ENCODE measurements at regions not wholly inside any gene's neighbourhood (a gene's known extent, or its start where the extent isn't known, plus 50 kb on each side); places are given as distances from the start of the nearest gene placed in this dataset.
"Not testable (repeated sequence)": the region's sequence is repeated elsewhere in the genome, so short reads cannot be mapped to it uniquely, and the experiment has no call there.

DNA sequence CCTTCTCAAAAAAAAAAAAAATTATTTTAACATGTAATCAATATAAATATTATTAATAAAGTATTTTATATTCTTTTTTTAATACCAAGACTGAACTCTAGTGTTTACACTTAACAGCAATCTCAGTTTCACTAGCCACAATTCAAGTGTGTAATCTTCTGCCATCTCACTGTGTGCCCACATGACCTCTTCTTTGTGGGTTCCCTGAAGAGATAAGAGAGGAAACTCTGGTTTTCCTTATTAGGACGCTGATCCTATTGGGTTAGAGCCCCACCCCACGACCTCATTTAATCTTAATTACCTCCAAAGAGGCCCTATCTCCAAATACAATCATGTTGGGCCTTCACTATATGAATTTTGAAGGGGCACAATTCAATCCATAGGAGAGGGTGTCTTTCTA lies 177.6 kb downstream of the STK31 start:
- DNase-seq (ENCODE audit: low read depth, low spot score) = no peak

DNA sequence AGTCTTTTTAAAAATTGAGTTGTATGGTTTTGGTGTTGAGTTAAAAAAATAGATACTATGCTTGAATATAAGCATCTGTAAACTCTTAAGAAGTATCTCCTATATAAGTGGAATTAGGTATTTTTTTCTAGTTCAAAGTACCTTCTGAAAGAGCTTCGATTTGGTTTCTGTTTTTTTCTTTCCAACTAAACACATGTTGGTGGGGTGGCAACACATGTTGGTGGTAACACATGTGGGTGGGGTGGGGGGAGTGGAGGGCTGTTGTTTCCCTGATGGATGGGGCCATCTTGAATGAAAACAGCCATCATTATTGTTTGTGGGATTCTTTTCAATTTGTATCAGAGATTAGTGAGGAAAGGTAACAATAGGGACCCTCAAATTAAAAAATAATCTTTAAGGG lies 178.9 kb downstream of the STK31 start:
- no peak for DNase-seq (ENCODE audit: low read depth, low spot score)

DNA sequence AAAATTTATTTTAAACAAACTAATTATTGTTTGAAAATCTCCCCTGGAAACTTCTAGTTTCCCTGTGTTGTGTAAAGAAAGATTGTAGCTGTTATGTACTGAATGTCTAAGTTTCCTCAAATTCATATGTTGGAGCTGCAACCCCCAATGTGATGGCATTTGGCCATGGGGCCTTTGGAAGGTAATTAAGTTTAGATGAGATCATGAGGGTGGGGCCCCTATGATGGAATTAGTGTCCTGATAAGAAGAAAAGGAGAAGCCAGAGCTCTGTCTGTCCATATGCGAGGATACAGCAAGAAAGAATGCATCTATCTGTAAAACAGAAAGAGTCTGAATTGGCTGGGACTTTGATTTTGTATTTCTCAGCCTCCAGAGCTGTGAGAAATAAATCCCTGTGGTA lies 179.5 kb downstream of the STK31 start:
- DNase-seq (ENCODE audit: low read depth, low spot score) = no peak

DNA sequence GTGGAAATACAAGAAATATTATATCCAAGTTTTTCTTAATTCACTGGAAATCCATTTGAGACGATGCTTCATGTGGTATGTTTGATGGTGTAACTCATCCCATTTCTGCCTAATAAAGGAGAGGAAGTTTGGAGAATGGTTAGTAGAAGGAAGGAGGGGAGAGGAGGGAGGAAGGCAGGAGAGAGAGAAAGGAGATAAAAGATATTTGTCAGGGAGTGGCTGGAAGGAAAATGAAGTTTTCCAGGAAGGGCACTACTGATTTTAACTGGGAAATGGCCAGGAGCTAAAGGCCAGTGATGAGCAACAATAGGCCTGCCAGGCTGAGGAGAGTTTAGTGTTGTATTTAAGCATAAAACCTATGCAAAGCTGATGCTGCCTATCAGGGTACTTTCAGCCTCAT lies 182.0 kb downstream of the STK31 start:
- no peak for DNase-seq (ENCODE audit: low read depth, low spot score)

DNA sequence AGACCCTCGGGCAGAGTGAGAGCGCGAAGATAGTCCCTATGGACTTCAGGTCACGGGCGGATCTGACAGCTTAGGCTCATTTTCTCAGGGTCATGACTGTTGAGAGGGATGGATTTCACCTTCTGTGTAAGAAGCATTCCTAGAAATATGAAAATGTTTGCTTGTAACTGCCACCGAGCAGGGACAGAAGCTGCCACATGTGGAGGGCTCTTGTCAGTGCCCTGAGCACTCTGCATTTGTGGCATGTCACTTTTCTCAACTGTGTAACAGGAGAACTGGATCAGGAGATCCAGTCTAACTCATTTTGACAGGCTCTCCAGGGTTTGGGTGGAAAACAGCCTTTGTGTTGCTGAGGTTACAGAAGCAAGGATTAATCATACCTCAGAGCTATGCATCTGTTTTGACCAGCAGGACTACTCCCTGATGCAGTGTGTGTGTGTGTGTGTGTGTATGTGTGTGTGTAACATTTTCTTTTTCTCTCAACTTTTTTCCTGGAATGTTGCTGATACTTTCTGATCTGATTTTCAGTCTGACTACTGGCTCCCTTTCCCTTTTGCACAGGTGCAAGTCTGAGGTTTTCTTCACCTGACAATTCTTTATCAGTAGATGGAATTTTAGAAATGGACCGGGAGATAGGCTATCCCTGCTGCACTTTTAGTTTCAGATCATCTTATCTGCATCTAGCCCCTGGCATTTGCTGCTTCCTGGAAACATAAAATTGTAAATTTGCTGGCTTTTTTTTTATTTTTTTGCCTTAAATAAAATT lies 183.3 kb downstream of the STK31 start:
- DNase-seq (ENCODE audit: low read depth, low spot score) = no peak

DNA sequence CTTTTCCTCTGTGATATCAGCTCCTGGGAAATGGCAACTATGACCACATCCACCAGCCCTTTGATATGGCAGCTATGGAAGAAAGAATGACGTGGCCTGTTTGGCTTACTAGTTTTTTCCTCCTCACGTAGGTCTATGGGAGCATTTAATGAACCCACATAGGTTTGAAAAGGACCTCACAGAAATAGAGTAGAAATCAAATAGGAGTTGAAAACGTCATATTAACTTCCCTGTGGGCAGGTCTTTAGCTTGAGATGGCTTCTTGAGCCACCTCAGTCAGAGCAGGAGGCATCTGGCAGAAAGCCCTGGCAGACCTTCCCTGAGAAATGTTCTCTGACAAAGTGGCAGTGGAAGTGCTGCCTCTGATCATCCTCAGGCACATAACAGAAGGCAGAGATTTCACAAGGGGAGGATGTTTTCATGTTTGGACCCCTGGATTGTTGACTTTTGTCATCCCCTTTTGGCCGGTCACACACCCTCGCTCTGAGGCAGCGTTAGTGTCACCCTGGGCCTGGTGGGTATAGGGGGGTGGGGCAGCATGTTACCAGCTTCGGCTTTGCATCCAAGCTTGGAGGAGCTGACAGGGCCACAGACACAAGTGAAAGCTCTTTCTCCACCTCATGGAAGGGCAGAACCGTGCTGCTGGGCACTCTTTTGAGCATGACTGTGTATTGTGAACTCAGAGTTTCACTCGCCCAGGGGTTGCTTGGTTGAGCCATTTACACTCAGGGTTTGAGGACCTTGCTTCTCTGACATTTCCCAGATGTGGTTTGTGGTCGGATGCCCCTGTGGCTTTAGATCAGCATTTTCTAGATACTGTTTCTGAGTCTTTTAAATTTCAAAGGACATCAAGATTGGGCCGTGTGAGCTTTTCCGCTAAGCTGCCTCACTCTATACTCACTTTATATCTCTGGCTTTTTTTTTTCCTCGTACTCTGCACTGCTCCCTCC lies 184.2 kb downstream of the STK31 start:
- no peak for DNase-seq (ENCODE audit: low read depth, low spot score)

DNA sequence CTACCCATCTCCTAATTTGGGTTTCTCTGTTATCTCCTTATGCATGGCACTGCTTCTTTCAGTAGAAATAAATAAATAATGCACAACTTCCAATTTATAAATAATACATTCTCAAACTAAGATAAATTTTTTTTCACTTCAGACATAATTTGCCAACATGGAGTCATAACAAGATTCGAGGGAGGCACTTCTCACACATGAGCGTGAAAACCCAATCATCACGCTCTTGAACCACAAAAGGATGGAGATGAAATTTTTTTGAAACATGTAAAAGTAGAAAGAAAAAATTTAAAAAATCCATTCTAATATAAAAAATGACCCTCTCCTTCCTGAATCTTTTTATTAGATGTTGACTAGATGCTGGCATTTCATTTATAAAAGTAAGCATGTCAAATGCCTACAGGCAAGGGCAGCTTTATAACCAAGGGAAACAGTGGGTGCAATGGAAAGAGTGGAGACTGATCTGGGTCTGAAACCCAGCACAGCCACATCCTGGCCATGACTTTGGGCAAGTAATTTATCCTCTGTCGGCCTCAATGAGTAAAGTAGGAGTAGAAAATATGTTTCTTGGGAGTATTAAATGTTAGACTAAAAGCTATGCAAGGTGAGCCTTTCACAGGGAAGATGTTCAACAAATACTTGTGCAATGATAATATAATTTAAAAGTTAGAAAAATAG lies 185.0 kb downstream of the STK31 start:
- DNase-seq (ENCODE audit: low read depth, low spot score) = no peak

DNA sequence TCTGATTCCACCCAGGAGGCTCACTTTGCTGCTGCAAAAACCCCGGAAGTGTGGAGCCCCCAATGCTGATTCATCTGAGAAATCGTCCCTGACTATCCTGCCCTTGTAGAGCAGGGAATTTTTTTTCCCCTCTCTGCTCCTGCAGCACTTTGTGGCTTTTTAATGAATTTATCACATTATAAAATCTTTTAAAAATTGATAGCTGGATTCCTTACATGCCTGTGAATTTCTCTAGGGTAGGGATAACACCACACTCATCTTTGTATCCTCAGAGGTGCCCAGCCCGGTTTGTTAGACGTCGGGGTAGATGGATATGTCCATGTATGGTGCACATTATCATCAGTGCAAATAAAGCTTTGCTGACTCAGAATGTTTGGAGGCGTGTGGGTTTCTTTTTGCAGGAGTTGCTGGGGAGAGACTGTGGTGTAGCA lies 185.7 kb downstream of the STK31 start:
- DNase-seq (ENCODE audit: low read depth, low spot score) = no peak

DNA sequence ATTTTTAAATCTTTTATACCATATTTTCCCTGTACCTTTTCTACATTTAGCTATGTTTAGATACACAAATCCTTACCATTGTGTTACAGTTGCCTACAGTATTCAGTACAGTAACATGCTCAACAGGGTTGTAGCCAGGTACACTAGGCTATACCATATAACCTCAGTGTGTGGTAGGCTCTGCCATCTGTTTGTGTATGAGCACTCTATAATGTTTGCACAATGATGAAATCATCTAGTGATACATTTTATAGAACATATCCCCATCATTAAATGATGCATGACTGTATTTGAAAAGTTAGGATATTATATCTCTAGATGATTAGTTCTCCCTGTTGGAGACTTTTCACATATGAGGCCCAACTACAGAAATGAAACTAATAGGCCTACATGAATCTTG lies 188.6 kb downstream of the STK31 start:
- DNase-seq (ENCODE audit: low read depth, low spot score) = no peak

DNA sequence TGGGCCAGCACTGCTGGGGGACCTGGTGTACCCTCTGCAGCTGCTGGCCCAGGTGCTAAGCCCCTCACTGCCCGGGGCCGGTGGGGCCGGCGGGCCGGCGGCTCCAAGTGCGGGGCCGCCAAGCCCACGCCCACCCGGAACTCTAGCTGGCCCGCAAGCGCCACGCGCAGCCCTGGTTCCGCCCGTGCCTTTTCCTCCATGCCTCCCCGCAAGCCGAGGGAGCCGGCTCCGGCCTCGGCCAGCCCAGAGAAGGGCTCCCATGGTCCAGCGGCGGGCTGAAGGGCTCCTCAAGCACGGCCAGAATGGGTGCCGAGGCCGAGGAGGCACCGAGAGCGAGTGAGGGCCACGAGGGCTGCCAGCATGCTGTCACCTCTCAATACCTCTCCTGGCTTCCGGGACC lies 194.9 kb downstream of the STK31 start:
- DNase-seq (ENCODE audit: low read depth, low spot score) = not testable (repeated sequence)

DNA sequence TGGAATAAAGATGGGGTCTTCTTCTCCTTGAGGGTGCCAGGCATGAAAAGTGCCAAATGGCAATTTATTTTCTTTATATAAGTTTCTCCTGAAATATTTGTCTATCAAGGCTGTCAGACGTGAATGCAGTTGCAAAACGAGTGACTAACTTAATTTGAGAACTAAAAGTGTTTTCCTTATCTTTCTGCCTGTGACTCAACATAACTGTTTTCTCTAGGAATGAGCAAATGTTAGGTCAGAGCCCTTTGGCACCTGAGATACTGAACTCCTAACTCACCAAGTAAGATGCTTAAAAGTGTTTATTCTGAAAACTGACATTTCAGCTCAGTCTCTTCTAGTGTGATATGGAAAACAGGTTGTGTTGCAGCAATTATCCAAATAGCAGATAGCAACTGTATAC lies 197.0 kb downstream of the STK31 start:
- DNase-seq (ENCODE audit: low read depth, low spot score) = no peak

DNA sequence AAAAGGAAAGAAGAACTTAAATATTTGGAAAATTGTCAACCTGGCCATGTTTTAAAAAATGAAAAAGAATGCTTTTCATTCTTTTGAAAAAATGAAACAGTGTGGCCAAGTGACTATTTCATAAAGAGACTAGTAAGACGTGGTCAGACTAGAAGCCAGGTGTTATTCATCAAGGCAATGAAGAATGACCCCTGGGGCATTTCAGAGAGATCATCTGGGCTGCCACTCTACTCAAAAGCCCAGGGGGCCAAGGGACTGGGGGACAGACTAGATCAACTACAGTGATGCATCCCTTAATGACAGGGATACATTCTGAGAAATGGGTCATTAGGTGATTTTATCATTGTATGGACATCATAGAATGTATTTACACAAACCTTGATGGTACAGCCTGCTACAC lies 199.4 kb downstream of the STK31 start:
- DNase-seq (ENCODE audit: low read depth, low spot score) = no peak

DNA sequence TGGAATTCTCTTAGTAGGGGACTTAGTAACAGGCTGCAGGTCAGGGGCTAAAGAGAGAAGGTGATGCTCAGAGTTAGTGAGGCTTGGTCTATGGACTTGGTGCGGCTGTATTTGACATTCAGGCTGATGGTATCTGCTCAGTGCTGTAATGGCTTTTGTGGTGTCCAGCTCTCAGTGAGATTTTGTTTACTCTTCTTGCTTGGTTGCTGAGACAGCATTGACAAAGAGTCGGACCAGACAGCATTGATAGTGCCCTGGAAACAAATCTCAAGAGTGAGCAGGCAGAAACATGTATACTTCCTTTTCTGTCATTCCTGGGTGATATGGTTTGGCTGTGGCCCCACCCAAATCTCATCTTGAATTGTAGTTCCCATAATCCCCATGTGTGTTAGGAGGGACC lies 202.0 kb downstream of the STK31 start:
- no peak for DNase-seq (ENCODE audit: low read depth, low spot score)

DNA sequence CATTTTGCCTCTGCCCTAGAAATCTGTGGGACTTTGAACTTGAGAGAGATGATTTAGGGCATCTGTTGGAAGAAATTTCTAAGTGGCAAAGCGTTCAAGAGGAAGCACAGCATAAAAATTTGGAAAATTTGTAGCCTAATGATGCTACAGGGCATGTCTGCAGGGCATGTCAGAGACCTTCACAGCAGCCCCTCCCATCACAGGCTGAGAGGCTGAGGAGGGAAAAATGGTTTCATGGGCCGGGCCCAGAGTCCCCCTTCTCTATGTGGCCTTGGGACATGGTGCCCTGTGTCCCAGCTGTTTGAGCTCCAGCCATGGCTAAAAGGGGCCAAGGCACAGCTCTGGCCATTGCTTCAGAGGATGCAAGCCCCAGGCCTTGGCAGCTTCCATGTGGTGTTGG lies 203.0 kb downstream of the STK31 start:
- DNase-seq (ENCODE audit: low read depth, low spot score) = no peak

DNA sequence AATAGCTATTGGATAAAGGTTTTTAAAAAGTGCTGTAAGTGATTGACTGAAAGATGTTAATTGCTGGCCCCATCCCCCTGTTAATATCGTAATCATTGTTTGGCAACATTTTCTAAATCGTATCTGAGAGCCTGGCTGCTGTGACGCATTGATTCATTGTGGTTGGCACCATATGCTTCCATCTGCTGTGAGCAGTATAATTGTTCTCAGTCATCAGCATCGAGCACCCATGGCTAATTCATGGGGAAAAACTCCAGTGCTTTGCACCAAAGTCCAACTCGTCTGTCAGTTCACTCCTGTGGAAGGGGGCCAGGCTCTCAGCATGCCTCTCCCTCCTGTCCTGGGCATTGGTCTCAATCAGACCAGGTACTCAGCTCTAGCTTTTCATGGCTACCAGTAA lies 205.2 kb downstream of the STK31 start:
- no peak for DNase-seq (ENCODE audit: low read depth, low spot score)

DNA sequence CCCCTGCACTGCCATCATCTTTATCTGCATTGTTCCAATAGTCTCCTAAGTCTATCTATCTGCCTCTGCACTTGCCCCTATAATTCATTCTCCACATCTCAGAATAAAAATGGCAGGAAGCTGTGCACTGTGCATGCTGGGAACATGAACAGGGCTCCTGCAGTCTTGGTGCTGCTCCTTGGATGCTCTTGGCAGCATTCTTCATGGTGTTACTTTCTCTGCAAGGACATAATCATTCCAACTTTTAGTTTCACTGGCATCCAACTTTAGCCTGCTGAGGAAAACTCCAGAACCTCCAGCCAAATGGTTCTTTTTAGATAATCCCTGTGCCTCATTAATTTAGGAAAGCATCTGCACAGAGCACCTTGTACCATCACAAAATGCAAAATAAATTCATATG lies 208.3 kb downstream of the STK31 start:
- no peak for DNase-seq (ENCODE audit: low read depth, low spot score)

DNA sequence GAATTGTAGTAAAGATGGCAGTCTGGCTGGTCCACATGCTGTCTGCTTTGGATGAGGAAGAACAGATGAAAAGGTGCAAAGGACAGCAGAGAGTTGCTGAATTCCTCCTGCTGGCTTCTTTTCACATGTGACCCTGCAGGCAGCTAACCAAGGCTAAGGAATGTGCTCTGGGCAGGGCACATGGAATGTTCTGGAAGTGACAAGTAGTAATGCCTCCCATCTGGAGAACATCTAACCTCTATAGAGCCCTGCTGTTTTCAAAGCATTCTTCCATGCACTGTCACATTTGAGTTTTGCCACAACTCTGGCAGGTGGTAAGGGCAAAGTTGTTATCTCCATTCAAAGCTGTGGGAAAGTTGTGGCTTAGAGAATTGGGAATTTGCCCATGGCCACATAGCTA lies 208.8 kb downstream of the STK31 start:
- peak; percentile 15 for DNase-seq (ENCODE audit: low read depth, low spot score)

DNA sequence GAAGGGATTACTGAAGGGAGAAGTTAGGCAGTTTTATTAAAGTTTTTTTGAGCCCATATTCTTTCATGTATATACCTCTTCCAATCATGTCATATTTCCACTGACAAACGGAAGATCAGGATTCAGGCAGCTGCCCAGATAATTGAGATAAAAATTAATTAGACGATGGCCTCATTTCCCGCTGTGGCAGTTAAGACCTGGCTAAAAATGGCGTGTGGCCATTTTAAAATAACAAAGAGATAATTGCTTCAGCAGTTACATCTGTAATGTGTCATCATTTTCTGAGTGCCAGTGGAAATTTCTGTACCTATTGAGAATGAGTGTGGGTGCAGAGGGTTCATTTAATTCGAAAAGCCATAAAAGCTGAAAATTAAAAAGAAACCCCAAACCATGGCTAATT lies 215.1 kb downstream of the STK31 start:
- no peak for DNase-seq (ENCODE audit: low read depth, low spot score)

DNA sequence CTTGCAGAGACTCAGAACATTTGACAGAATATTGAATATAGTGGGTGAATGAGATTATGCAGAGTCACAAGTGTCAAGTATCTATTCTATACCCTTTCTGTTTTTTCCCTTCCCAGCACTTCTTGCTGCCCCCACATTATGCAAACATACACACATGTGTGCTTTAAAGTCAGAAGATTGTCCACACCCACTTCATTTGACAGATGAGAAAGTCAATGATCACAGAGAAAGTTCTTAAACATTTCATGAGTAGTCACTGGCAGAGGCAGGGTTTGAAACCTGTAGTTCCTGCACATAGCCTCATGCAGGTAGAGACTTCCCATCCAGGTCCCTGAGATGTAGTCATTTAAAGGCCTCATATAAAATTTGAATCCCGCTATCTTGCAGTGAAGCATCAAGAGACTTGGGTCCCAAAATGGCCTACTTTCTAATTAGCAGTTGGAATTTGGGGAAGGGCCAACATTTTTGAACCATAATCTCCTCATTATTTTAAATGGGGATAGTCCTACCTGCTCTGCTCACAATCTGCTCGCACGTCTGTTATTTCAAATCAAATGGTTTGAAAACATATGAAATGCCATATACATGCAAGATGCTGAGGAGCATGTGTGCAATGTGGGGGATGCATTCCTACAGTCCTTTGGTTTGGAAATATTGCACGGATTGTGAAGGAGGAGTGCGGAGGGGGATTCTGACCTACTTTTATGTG lies 217.8 kb downstream of the STK31 start:
- no peak for DNase-seq (ENCODE audit: low read depth, low spot score)

DNA sequence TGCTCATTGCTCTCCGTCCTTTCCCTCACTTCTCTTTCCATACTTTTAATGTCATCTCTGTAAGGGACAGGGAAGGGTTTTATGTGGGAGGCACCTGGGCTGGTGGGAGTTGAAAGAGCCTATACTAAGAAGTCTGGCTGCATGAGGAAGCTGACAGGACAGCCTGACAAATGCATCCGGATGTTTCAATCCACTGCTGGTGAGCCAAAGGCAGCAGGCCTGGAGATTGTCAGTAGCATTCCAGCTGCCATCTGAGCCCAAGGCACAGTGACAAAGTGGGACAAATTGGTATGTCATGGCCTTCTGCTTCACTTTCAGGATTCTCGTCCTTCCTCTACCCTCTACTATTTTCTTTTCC lies 218.4 kb downstream of the STK31 start:
- no peak for DNase-seq (ENCODE audit: low read depth, low spot score)

DNA sequence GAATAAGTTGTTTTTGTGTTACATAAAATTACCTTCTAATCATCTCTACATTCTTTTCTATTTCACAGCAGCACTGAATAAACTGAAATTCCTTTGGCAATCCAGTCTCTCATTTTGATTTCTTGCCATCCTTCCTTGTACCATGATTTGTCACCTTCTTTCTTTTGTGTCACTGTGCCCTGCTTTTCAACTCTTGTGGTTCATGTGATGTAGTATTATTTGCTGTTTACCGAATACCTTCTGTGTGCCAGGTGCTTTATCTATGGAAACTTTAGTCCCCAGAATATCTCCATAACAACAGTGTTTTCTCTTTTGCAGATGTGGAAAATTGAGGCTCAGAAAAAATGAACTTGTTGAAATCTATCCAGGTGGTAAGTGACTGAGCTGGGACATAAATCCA lies 220.3 kb downstream of the STK31 start:
- no peak for DNase-seq (ENCODE audit: low read depth, low spot score)

DNA sequence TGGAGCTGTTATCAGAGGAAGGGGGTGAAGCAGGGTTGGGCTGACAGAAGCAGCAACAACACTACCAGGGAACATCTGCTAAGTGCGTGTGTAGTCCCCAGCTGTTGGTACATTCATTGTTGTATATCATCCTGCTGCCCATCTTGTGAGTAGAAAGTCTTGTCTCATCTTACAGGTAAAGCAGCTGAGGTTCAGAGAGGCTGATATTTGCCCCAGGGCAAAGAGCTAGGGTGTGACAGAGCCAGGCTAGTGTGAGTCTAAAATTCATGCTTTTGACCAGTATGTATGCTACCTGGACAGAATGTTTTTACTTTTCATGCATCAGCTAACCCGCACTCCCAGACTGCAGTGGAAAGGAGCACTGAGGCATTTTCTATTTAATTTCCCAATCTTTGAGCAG lies 221.6 kb downstream of the STK31 start:
- DNase-seq (ENCODE audit: low read depth, low spot score) = no peak
